Smooth muscle cell (in vitro differentiated cells): ENCODE measurements at regions not wholly inside any gene's neighbourhood (a gene's known extent, or its start where the extent isn't known, plus 50 kb on each side); places are given as distances from the start of the nearest gene placed in this dataset.

Experiments
- DNase-seq: peaks from one replicate; lab custom pipeline; 2025; ENCODE audit not compliant: unreplicated experiment; lab: John Stamatoyannopoulos, UW
- H2AFZ ChIP-seq: fragments of 200-600 bp; sonication (generic); 2 replicates; pipeline ENCODE4 v1.6.0; 2016; ENCODE audit warnings: antibody characterized with exemption, low read depth, mild to moderate bottlenecking
- H3F3A ChIP-seq: fragments of 200-600 bp; sonication (generic); 2 replicates; pipeline ENCODE4 v1.6.0; 2017; ENCODE audit warnings: antibody characterized with exemption, low read depth
- H3K27ac ChIP-seq: fragments of 200-600 bp; sonication (generic); 2 replicates; pipeline ENCODE4 v1.5.1; 2016; ENCODE audit warnings: low read depth, mild to moderate bottlenecking
- H3K27me3 ChIP-seq: fragments of 200-600 bp; sonication (generic); 2 replicates; pipeline ENCODE4 v1.6.1; 2016; ENCODE audit warnings: low read depth, mild to moderate bottlenecking
- H3K36me3 ChIP-seq: fragments of 200-600 bp; sonication (generic); 2 replicates; pipeline ENCODE4 v1.5.1; 2016; ENCODE audit warnings: low read depth
- H3K4me1 ChIP-seq: fragments of 200-600 bp; sonication (generic); 2 replicates; pipeline ENCODE4 v1.5.1; 2016; ENCODE audit warnings: low read depth
- H3K4me2 ChIP-seq: fragments of 200-600 bp; sonication (generic); 2 replicates; pipeline ENCODE4 v1.6.0; 2016; ENCODE audit warnings: mild to moderate bottlenecking
- H3K4me3 ChIP-seq: fragments of 200-600 bp; sonication (generic); 2 replicates; pipeline ENCODE4 v1.5.1; 2016; ENCODE audit warnings: mild to moderate bottlenecking
- H3K79me2 ChIP-seq: fragments of 200-600 bp; sonication (generic); 2 replicates; pipeline ENCODE4 v1.6.0; 2016; ENCODE audit warnings: low read depth, mild to moderate bottlenecking
- H3K9ac ChIP-seq: fragments of 200-600 bp; sonication (generic); 2 replicates; pipeline ENCODE4 v1.6.0; 2016; ENCODE audit warnings: low read depth
- H3K9me3 ChIP-seq: fragments of 200-600 bp; sonication (generic); replicated peaks from 2 replicates; pipeline ENCODE4 v1.5.1; 2016; ENCODE audit warnings: low read depth
- H4K20me1 ChIP-seq: fragments of 200-600 bp; sonication (generic); 2 replicates; pipeline ENCODE4 v1.6.0; 2016; ENCODE audit warnings: low read depth
- CTCF ChIP-seq: fragments of 200-600 bp; sonication (generic); IDR thresholded peaks from 2 replicates; pipeline ENCODE4 v1.5.1; 2017; ENCODE audit warnings: borderline replicate concordance, mild to moderate bottlenecking, antibody characterized with exemption; ENCODE audit not compliant: insufficient read depth, poor library complexity, severe bottlenecking
- WGBS: methylation state at CpG from one replicate; pipeline ENCODE4 v1.1.7; 2016; ENCODE audit warnings: low lambda C conversion rate; 5-methylcytosine and 5-hydroxymethylcytosine counted together

- no peaks in the 10 kb centered on the region for H4K20me1 ChIP-seq
- DNase-seq: no peak
- no peaks in the 10 kb centered on the region for H3K36me3 ChIP-seq
- no peak overlapping the region for H3K4me3 ChIP-seq
- H3K4me1 ChIP-seq: no peaks in the 10 kb centered on the region
- H2AFZ ChIP-seq: no peak overlapping the region
- no peak overlapping the region for H3K9ac ChIP-seq
- H3F3A ChIP-seq: no peaks in the 10 kb centered on the region
- H3K27ac ChIP-seq: no peak overlapping the region
- TF ChIP-seq CTCF: no peak
- H3K27me3 ChIP-seq: no peaks in the 10 kb centered on the region
- no peak overlapping the region for H3K4me2 ChIP-seq
- WGBS: 46% methylated on average over 3 of the region's 3 CpGs
- no peaks in the 10 kb centered on the region for H3K79me2 ChIP-seq
- H3K9me3 ChIP-seq: no peaks in the 10 kb centered on the region
These were observed 71.3 kb upstream of the GAP43 start for GRCh38 chr3:115552007-115552406.

GRCh38 chr3:115553796-115554486 lies 69.4 kb upstream of the GAP43 start:
- H3K4me3 ChIP-seq: no peak overlapping the region
- no peak overlapping the region for H2AFZ ChIP-seq
- no peaks in the 10 kb centered on the region for H3K27me3 ChIP-seq
- H3K4me1 ChIP-seq: no peaks in the 10 kb centered on the region
- no peaks in the 10 kb centered on the region for H3K9me3 ChIP-seq
- H3K9ac ChIP-seq: no peak overlapping the region
- no peaks in the 10 kb centered on the region for H4K20me1 ChIP-seq
- no peak overlapping the region for H3K4me2 ChIP-seq
- no peaks in the 10 kb centered on the region for H3K36me3 ChIP-seq
- no peak for DNase-seq
- TF ChIP-seq CTCF: no peak
- WGBS: 97% methylated on average over 2 of the region's 2 CpGs
- H3K79me2 ChIP-seq: no peaks in the 10 kb centered on the region
- no peaks in the 10 kb centered on the region for H3F3A ChIP-seq
- H3K27ac ChIP-seq: no peak overlapping the region

GRCh38 chr3:115554487-115554807 lies 68.9 kb upstream of the GAP43 start:
- no peaks in the 10 kb centered on the region for H3K27me3 ChIP-seq
- H3K4me1 ChIP-seq: no peaks in the 10 kb centered on the region
- TF ChIP-seq CTCF: no peak
- H3K36me3 ChIP-seq: no peaks in the 10 kb centered on the region
- H2AFZ ChIP-seq: no peak overlapping the region
- no peak for DNase-seq
- no peak overlapping the region for H3K4me3 ChIP-seq
- no peaks in the 10 kb centered on the region for H3F3A ChIP-seq
- no peaks in the 10 kb centered on the region for H3K9me3 ChIP-seq
- H3K27ac ChIP-seq: no peak overlapping the region
- H3K79me2 ChIP-seq: no peaks in the 10 kb centered on the region
- H3K9ac ChIP-seq: no peak overlapping the region
- no peaks in the 10 kb centered on the region for H4K20me1 ChIP-seq
- no peak overlapping the region for H3K4me2 ChIP-seq

- Histone ChIP-seq H3K4me1 (no peaks in the 10 kb centered on the region), H3K79me2 (no peaks in the 10 kb centered on the region), H3K27me3 (no peaks in the 10 kb centered on the region), H3K9me3 (no peaks in the 10 kb centered on the region), H3K4me2 (no peak overlapping the region), H2AFZ (no peak overlapping the region), H3K36me3 (no peaks in the 10 kb centered on the region), H3K27ac (no peak overlapping the region), H3F3A (no peaks in the 10 kb centered on the region), H3K4me3 (no peak overlapping the region), H4K20me1 (no peaks in the 10 kb centered on the region), H3K9ac (no peak overlapping the region)
- no peak for DNase-seq
- 93% methylated on average over 4 of the region's 4 CpGs for WGBS
- TF ChIP-seq CTCF: no peak
These were observed 60.6 kb upstream of the GAP43 start for GRCh38 chr3:115562636-115563267.
